ENCODE measurements at regions not wholly inside any gene's neighbourhood (a gene's known extent, or its start where the extent isn't known, plus 50 kb on each side); places are given as distances from the start of the nearest gene placed in this dataset.

DNA sequence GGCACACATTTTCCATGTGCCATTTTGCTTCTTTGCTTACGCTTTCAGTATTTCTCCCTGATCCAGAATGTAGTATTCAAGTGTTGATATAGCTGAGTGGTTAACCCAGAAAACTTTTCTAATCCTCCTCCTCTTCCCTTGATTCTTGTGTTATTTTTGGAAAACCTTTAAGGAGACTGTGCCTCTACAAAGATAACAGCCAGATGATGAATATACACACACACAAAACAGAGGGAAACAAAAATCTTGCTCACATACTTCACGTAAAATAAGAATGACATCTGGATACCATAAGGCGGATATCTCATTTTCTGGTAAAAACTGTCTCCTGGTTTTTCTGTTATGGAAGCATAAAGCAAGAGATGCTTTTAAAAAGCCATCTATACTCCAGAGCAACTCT is 295.8 kb upstream of the THBS1 start:
- TF ChIP-seq CTCF (IDR thresholded peaks at IDR 0.05; ENCODE audit: low read depth, low read length), result no peak
- H3K4me3 ChIP-seq (ENCODE audit: low read depth, low read length), result no peak overlapping the region

GRCh38 chr15:39285663-39286062 is 295.2 kb upstream of the THBS1 start:
- TF ChIP-seq CTCF (IDR thresholded peaks at IDR 0.05; ENCODE audit: low read depth, low read length), result no peak
- H3K4me3 ChIP-seq (ENCODE audit: low read depth, low read length), result no peak overlapping the region

GRCh38 chr15:39286706-39287105 is 294.2 kb upstream of the THBS1 start:
- no peak for TF ChIP-seq CTCF (IDR thresholded peaks at IDR 0.05; ENCODE audit: low read depth, low read length)
- no peak overlapping the region for H3K4me3 ChIP-seq (ENCODE audit: low read depth, low read length)

DNA sequence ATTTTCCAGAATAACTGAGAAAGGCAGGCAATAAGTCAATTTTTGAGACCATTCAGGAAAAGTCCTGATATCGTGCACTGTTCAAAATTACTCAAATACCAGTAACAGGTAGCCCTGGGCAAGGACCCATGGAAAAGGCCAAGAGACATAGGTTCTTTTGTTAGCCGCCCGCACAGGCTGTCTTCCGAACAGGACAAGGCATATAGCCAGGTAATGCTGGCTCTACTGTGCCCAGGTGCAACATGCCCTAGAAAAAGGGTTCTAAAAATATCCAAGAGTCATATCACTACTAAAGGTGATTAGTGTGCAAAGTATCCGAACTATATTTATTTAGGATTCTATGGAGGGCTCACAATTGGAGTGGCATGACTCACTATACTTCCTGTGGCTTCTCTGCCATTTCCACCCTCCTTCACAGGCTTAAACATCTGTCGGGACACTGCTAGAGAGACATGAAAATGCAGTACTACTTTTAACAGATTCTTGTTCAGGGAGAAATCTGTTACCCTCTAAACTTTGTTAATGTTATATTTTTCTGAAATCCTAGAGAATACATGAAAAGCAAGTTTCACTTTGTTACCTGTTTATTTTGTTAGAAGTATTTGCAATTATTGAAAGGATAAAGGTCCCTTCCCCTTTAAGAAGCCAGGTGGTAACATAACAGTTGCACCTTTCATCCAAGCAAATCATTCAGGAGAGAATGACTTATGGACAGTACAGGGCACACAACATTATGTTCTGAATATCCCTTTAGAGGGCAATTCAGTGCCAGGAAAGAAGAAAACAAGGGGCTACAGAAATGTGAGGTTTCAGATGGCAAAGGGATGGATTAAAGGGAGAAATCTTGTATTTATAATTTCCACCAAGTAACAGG is 293.3 kb upstream of the THBS1 start:
- TF ChIP-seq CTCF (IDR thresholded peaks at IDR 0.05; ENCODE audit: low read depth, low read length), result no peak
- no peak overlapping the region for H3K4me3 ChIP-seq (ENCODE audit: low read depth, low read length)

GRCh38 chr15:39290711-39291435 is 290.0 kb upstream of the THBS1 start:
- H3K4me3 ChIP-seq (ENCODE audit: low read depth, low read length), result no peak overlapping the region
- TF ChIP-seq CTCF (IDR thresholded peaks at IDR 0.05; ENCODE audit: low read depth, low read length), result no peak

DNA sequence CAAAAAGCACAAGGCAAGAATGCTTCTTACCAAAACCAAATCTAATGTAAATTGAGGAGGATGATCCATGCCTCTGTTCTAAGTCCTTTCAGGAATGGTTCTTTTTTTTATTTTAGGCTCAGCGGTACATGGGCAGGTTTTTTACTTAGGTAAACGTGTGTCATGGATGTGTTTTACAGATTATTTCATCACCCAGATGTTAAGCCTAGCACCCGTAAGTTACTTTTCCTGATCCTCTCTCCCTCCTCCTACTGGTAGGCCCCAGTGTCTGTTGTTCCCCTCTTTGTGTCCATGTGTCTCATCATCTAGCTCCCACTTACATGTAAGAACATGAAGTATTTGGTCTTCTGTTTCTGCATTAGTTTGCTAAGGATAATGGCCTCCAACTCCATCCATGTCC is 289.2 kb upstream of the THBS1 start:
- no peak for TF ChIP-seq CTCF (IDR thresholded peaks at IDR 0.05; ENCODE audit: low read depth, low read length)
- H3K4me3 ChIP-seq (ENCODE audit: low read depth, low read length), result no peak overlapping the region

GRCh38 chr15:39296955-39297354 is 283.9 kb upstream of the THBS1 start:
- H3K4me3 ChIP-seq (ENCODE audit: low read depth, low read length), result no peak overlapping the region
- TF ChIP-seq CTCF (IDR thresholded peaks at IDR 0.05; ENCODE audit: low read depth, low read length), result no peak

Measured in WI38 (cell line).